Esophagus squamous epithelium (tissue), 5 donors: ENCODE measurements at regions not wholly inside any gene's neighbourhood (a gene's known extent, or its start where the extent isn't known, plus 50 kb on each side); places are given as distances from the start of the nearest gene placed in this dataset.

Source experiments
- DNase-seq: peaks from one replicate; lab custom pipeline; 2025; lab: John Stamatoyannopoulos, UW
- H3K27ac ChIP-seq, 4 donors: fragments of 200-600 bp; sonication (generic); one replicate each; pipeline ENCODE4 v1.5.1; 2016 to 2019; ENCODE audit warnings: mild to moderate bottlenecking in 1 of 4
- H3K27me3 ChIP-seq, 4 donors: fragments of 200-600 bp; sonication (generic); 1 replicate in 3 of 4; 2 replicates in 1 of 4; pipeline versions ENCODE4 v1.5.1 to v1.6.0; 2017 to 2021; ENCODE audit warnings: antibody characterized with exemption in 1 of 4
- H3K36me3 ChIP-seq, 3 donors: fragments of 200-600 bp; sonication (generic); one replicate each; pipeline ENCODE4 v1.5.1; 2016 to 2019
- H3K4me1 ChIP-seq, 3 donors: fragments of 200-600 bp; sonication (generic); one replicate each; pipeline ENCODE4 v1.5.1; 2017 to 2019
- H3K4me3 ChIP-seq, 4 donors: fragments of 200-600 bp; sonication (generic); 1 replicate in 3 of 4; 2 replicates in 1 of 4; pipeline ENCODE4 v1.5.1; 2016 to 2019; ENCODE audit warnings: mild to moderate bottlenecking in 2 of 4, moderate library complexity in 1 of 4
- H3K9me3 ChIP-seq, 3 donors: fragments of 200-600 bp; sonication (generic); one replicate each; pipeline ENCODE4 v1.5.1; 2016 to 2019
- POLR2A ChIP-seq, 4 donors: fragments of 450-650 bp; IDR thresholded peaks; one replicate each; pipeline ENCODE4 v1.6.1; 2017; ENCODE audit warnings: antibody characterized with exemption in 4 of 4, mild to moderate bottlenecking in 4 of 4, moderate library complexity in 3 of 4
- WGBS, 2 donors: methylation state at CpG; one replicate each; pipeline ENCODE4 v1.1.5; 2018; 5-methylcytosine and 5-hydroxymethylcytosine counted together
- intact Hi-C: fragments of 100-400 bp; cut with DNase I; formaldehyde crosslinking; loops from one replicate; pipeline ENCODE4 v1.15.0; 2022
- TF ChIP-seq, protein P1 (sequence below), 6 experiments: fragments of 450-650 bp in 4 of 6; fragments of 200-600 bp in 2 of 6; sonication (generic) in 2 of 6; IDR thresholded peaks; one replicate each; pipeline ENCODE4 v1.5.1; 2016 to 2019; ENCODE audit warnings: antibody characterized with exemption in 6 of 6, mild to moderate bottlenecking in 4 of 6, moderate library complexity in 4 of 6
- donor health status: DM: yes; HTN: yes; CAD: no.

DNA sequence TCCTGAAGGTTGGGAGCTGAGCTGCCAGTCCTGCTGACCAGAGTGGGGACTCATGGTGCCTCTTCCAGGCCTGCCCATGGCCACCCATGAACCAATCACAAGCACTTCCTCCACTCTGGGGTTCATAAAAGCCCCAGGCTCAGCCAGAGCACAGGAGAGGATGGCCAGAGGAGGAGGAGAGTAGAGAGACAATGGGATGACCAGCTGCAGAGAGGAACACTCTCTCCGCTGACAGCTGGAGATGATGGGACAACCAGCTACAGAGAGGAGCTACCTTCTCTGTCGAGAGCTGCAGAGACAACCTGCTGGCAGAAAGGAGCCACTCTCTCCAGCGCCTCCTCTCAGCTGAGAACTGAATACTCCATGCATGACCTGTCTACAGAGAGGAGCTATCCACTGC is 886.1 kb downstream of the BCL11B start:
- no peaks in the 10 kb centered on the region for H3K27me3 ChIP-seq
- intact Hi-C loops = no loop called here
- H3K4me3 ChIP-seq = no peak overlapping the region
- no peaks in the 10 kb centered on the region for H3K36me3 ChIP-seq
- no peaks in the 10 kb centered on the region for H3K9me3 ChIP-seq
- no peak overlapping the region for H3K27ac ChIP-seq
- DNase-seq = no peak
- 93% methylated on average over 2 of the region's 3 CpGs; no CpG with 5 or more reads in 1 of the 2 donors for WGBS, 2 donors
- H3K4me1 ChIP-seq = peaks cover 0 to 11% (median 0%) of the 10 kb centered on the region in 3 donors
- TF ChIP-seq, protein P1, sequence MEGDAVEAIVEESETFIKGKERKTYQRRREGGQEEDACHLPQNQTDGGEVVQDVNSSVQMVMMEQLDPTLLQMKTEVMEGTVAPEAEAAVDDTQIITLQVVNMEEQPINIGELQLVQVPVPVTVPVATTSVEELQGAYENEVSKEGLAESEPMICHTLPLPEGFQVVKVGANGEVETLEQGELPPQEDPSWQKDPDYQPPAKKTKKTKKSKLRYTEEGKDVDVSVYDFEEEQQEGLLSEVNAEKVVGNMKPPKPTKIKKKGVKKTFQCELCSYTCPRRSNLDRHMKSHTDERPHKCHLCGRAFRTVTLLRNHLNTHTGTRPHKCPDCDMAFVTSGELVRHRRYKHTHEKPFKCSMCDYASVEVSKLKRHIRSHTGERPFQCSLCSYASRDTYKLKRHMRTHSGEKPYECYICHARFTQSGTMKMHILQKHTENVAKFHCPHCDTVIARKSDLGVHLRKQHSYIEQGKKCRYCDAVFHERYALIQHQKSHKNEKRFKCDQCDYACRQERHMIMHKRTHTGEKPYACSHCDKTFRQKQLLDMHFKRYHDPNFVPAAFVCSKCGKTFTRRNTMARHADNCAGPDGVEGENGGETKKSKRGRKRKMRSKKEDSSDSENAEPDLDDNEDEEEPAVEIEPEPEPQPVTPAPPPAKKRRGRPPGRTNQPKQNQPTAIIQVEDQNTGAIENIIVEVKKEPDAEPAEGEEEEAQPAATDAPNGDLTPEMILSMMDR (IDR thresholded peaks at IDR 0.05) = no peak
- no peak for TF ChIP-seq POLR2A (IDR thresholded peaks at IDR 0.05)

DNA sequence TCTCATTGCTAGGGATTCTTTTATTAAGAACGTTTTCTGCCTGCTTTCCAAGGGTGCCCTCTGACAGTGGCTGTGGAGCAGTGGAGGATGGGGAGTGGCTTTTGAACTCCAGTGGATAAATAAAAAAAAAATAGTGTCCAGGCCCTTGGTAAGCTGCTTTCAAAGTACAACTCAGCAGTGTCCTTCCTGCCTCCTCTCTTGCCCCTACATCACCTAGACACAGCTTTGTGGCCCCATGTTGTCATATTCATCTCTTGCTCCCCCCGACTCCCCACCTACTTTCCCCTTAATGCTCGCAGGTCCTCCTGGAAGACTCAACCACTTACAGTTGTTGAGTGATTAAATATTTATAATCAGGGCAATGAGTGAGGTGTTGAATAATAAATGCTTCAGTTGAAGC is 880.9 kb downstream of the BCL11B start:
- H3K36me3 ChIP-seq = no peaks in the 10 kb centered on the region
- intact Hi-C loops = no loop called here
- no peaks in the 10 kb centered on the region for H3K4me1 ChIP-seq
- H3K9me3 ChIP-seq = no peaks in the 10 kb centered on the region
- H3K27ac ChIP-seq = no peak overlapping the region
- 69 to 73% methylated on average over 2 to 3 of the region's 3 CpGs for WGBS, 2 donors
- no peak overlapping the region for H3K4me3 ChIP-seq
- H3K27me3 ChIP-seq = no peaks in the 10 kb centered on the region
- no peak for TF ChIP-seq POLR2A (IDR thresholded peaks at IDR 0.05)
- TF ChIP-seq, protein P1 (IDR thresholded peaks at IDR 0.05) = no peak
- no peak for DNase-seq

DNA sequence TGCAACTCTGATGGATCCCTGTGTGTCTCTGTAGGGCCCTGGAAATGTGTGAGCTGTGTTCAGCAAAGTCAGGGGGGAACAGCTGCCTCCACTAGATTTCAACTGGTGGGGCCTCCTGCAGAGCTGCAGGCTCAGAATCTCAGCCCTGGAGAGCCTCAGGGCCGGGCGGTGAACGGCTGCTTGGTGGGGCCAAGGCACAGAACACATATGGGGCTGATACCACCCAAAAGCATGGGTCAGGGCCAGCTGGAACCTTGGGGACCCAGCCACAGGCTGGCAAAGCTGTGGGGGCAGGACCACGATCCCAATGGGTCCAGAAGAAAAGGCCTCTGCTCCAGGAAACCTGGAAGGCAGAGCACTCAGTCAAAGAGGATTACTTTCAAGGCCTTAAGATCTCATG is 878.5 kb downstream of the BCL11B start:
- H3K4me1 ChIP-seq = no peaks in the 10 kb centered on the region
- H3K36me3 ChIP-seq = no peaks in the 10 kb centered on the region
- no peaks in the 10 kb centered on the region for H3K27me3 ChIP-seq
- intact Hi-C loops = no loop called here
- WGBS, 2 donors = 17 to 57% methylated on average over 1 to 4 of the region's 4 CpGs
- no peak overlapping the region for H3K4me3 ChIP-seq
- no peaks in the 10 kb centered on the region for H3K9me3 ChIP-seq
- H3K27ac ChIP-seq = no peak overlapping the region
- DNase-seq = no peak
- TF ChIP-seq POLR2A (IDR thresholded peaks at IDR 0.05) = no peak
- TF ChIP-seq, protein P1 (IDR thresholded peaks at IDR 0.05) = no peak

DNA sequence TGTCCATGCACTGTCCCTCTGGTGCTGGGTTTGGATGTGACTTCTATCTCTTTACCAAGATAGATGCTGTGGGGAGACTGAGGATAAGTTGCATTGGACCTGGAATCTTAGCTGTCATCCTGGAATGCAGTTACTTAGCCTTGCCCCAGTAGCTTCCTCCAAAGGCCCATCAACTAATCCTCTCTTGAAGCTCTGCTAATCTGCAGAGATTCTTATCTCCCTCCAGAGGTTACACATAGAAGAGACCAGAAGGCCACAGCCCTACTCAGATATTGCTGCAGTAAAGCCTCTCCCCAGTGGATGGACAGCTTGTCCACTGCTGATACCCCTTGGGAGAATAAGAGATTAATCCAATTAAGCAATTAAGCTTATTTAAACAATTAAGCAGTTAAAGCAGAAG is 867.2 kb downstream of the BCL11B start:
- Histone ChIP-seq H3K9me3 (no peaks in the 10 kb centered on the region), H3K27me3 (no peaks in the 10 kb centered on the region), H3K27ac (no peak overlapping the region), H3K36me3 (no peaks in the 10 kb centered on the region), H3K4me1 (no peaks in the 10 kb centered on the region), H3K4me3 (no peak overlapping the region)
- TF ChIP-seq, protein P1 (IDR thresholded peaks at IDR 0.05) = no peak
- no peak for TF ChIP-seq POLR2A (IDR thresholded peaks at IDR 0.05)
- no peak for DNase-seq
- intact Hi-C loops = no loop called here

DNA sequence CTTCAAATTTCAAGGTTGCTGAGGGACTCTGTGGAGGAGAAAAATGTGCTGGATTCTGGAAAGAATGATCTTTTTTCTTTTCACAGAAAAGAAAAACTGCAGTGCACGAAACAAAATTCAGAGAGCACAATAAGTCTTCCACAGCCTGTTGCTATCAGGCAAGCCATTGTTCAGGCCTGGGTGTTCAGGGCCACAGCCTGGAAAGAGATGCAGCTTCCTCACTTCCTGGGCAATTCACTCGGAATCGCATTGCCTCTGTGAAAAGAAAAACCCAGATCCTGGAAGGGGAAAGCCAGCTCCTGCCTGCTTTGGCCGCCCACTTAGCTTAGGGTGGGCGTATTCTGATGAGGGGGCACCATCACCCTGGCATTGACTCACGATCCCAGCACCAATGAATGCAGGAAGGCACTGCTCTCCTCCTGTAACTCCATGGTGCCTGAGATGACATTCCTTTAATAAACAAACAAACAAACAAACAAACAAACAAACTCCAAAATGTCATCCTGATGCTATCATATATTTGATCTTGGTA is 863.9 kb downstream of the BCL11B start:
- H3K27me3 ChIP-seq = no peaks in the 10 kb centered on the region
- no peaks in the 10 kb centered on the region for H3K36me3 ChIP-seq
- no peak for DNase-seq
- no peak overlapping the region for H3K27ac ChIP-seq
- intact Hi-C loops = no loop called here
- TF ChIP-seq, protein P1 (IDR thresholded peaks at IDR 0.05) = no peak
- TF ChIP-seq POLR2A (IDR thresholded peaks at IDR 0.05) = no peak
- H3K4me1 ChIP-seq = peaks cover 0 to 7% (median 0%) of the 10 kb centered on the region in 3 donors
- no peaks in the 10 kb centered on the region for H3K9me3 ChIP-seq
- 71 to 76% methylated on average over 5 to 6 of the region's 6 CpGs for WGBS, 2 donors
- no peak overlapping the region for H3K4me3 ChIP-seq
